ENCODE measurements at regions not wholly inside any gene's neighbourhood (a gene's known extent, or its start where the extent isn't known, plus 50 kb on each side); places are given as distances from the start of the nearest gene placed in this dataset.
A peak's percentile ranks its signal among the peaks of the same experiment; 100 is the strongest.

- Mint-ChIP-seq H3K27me3 (no peaks in the 10 kb centered on the region), H3K4me1 (peaks cover 52% of the 10 kb centered on the region), H3K36me3 (ENCODE audit: low read depth) (no peaks in the 10 kb centered on the region), H3K4me3 (no peak overlapping the region), H3K27ac (no peak overlapping the region), H3K9me3 (no peaks in the 10 kb centered on the region)
- intact Hi-C loops (cut with micrococcal nuclease), result no loop called here
- ATAC-seq (ENCODE audit: low read depth), result no peak
- POLR2A ChIA-PET, result no interaction called here
- CTCF ChIA-PET, result no interaction called here
- TF ChIP-seq CTCF (IDR thresholded peaks at IDR 0.05), result no peak
- DNase-seq, result no peak
Measured at GRCh38 chrX:118901991-118902390, 72.4 kb upstream of the LONRF3 start.

- peak overlapping the region; percentile 31 for H3K27ac Mint-ChIP-seq
- DNase-seq (no peak), ATAC-seq (ENCODE audit: low read depth) (peak; percentile 79)
- no peaks in the 10 kb centered on the region for H3K27me3 Mint-ChIP-seq
- no peak for TF ChIP-seq CTCF (IDR thresholded peaks at IDR 0.05)
- intact Hi-C loops (cut with micrococcal nuclease), result loop anchor here (2.0 kb wide), 1 partner anchor 71 kb away; the partner anchor contains the start of gene LONRF3
- CTCF ChIA-PET, result no interaction called here
- peak overlapping the region; percentile 52 for H3K4me3 Mint-ChIP-seq
- no peaks in the 10 kb centered on the region for H3K36me3 Mint-ChIP-seq (ENCODE audit: low read depth)
- POLR2A ChIA-PET, result interaction anchor here (1.3 kb wide), 1 partner anchor 71 kb away, joined by 3 read pairs; the partner anchor contains the start of gene LONRF3
- no peaks in the 10 kb centered on the region for H3K9me3 Mint-ChIP-seq
- H3K4me1 Mint-ChIP-seq, result peaks cover 46% of the 10 kb centered on the region
Measured at GRCh38 chrX:118904218-118904617, 70.2 kb upstream of the LONRF3 start.

GRCh38 chrX:118904664-118905063 is 69.8 kb upstream of the LONRF3 start:
- H3K4me3 Mint-ChIP-seq, result no peak overlapping the region
- DNase-seq (no peak), ATAC-seq (ENCODE audit: low read depth) (no peak)
- H3K4me1 Mint-ChIP-seq, result peaks cover 46% of the 10 kb centered on the region
- no peaks in the 10 kb centered on the region for H3K36me3 Mint-ChIP-seq (ENCODE audit: low read depth)
- H3K27ac Mint-ChIP-seq, result peak overlapping the region; percentile 31
- ChIA-PET CTCF (no interaction called here), POLR2A (interaction anchor here (1.3 kb wide), 1 partner anchor 70 kb away, joined by 3 read pairs; the partner anchor contains the start of gene LONRF3)
- intact Hi-C loops (cut with micrococcal nuclease), result loop anchor here (2.0 kb wide), 1 partner anchor 70 kb away; the partner anchor contains the start of gene LONRF3
- no peak for TF ChIP-seq CTCF (IDR thresholded peaks at IDR 0.05)
- no peaks in the 10 kb centered on the region for H3K9me3 Mint-ChIP-seq
- no peaks in the 10 kb centered on the region for H3K27me3 Mint-ChIP-seq
